GM19452 (cell line): ENCODE measurements at regions not wholly inside any gene's neighbourhood (a gene's known extent, or its start where the extent isn't known, plus 50 kb on each side); places are given as distances from the start of the nearest gene placed in this dataset.
"Not testable (repeated sequence)": the region's sequence is repeated elsewhere in the genome, so short reads cannot be mapped to it uniquely, and the experiment has no call there.

Source experiments
- ATAC-seq: cut with Tn5 transposase; IDR thresholded peaks from one replicate; pipeline ENCODE4 v1.9.1; 2021; ENCODE audit not compliant: unreplicated experiment

GRCh38 chr17:70510288-70510687, 341.0 kb downstream of the KCNJ2 start:
- ATAC-seq = no peak

GRCh38 chr17:70517816-70518215, 348.5 kb downstream of the KCNJ2 start:
- ATAC-seq = no peak

- no peak for ATAC-seq
These were observed 350.0 kb downstream of the KCNJ2 start for GRCh38 chr17:70519300-70519699.

GRCh38 chr17:70520447-70520846, 351.1 kb downstream of the KCNJ2 start:
- no peak for ATAC-seq

GRCh38 chr17:70520956-70521355, 351.6 kb downstream of the KCNJ2 start:
- ATAC-seq = no peak

- ATAC-seq = no peak
These were observed 352.5 kb downstream of the KCNJ2 start for GRCh38 chr17:70521821-70522256.

GRCh38 chr17:70523426-70523825, 354.1 kb downstream of the KCNJ2 start:
- ATAC-seq = no peak

GRCh38 chr17:70525035-70525434, 355.7 kb downstream of the KCNJ2 start:
- ATAC-seq = not testable (repeated sequence)

GRCh38 chr17:70525961-70526360, 356.6 kb downstream of the KCNJ2 start:
- ATAC-seq = no peak

GRCh38 chr17:70527364-70527888, 358.1 kb downstream of the KCNJ2 start:
- ATAC-seq = no peak

GRCh38 chr17:70533427-70533826, 364.1 kb downstream of the KCNJ2 start:
- ATAC-seq = no peak

GRCh38 chr17:70535986-70536385, 366.7 kb downstream of the KCNJ2 start:
- no peak for ATAC-seq

GRCh38 chr17:70539132-70539924, 370.0 kb downstream of the KCNJ2 start:
- ATAC-seq = no peak

- ATAC-seq = no peak
These were observed 373.5 kb downstream of the KCNJ2 start for GRCh38 chr17:70542876-70543275.

- ATAC-seq = no peak
These were observed 375.0 kb downstream of the KCNJ2 start for GRCh38 chr17:70544317-70544716.

- no peak for ATAC-seq
These were observed 383.1 kb downstream of the KCNJ2 start for GRCh38 chr17:70552230-70552981.

- no peak for ATAC-seq
These were observed 383.6 kb downstream of the KCNJ2 start for GRCh38 chr17:70552982-70553334.

- ATAC-seq = no peak
These were observed 386.4 kb downstream of the KCNJ2 start for GRCh38 chr17:70555723-70556122.

- no peak for ATAC-seq
These were observed 389.5 kb downstream of the KCNJ2 start for GRCh38 chr17:70558821-70559220.

- ATAC-seq = no peak
These were observed 391.1 kb downstream of the KCNJ2 start for GRCh38 chr17:70560471-70560870.

GRCh38 chr17:70562137-70562536, 392.8 kb downstream of the KCNJ2 start:
- no peak for ATAC-seq

GRCh38 chr17:70563281-70563820, 394.0 kb downstream of the KCNJ2 start:
- ATAC-seq = no peak
